ENCODE measurements at regions not wholly inside any gene's neighbourhood (a gene's known extent, or its start where the extent isn't known, plus 50 kb on each side); places are given as distances from the start of the nearest gene placed in this dataset.

DNA sequence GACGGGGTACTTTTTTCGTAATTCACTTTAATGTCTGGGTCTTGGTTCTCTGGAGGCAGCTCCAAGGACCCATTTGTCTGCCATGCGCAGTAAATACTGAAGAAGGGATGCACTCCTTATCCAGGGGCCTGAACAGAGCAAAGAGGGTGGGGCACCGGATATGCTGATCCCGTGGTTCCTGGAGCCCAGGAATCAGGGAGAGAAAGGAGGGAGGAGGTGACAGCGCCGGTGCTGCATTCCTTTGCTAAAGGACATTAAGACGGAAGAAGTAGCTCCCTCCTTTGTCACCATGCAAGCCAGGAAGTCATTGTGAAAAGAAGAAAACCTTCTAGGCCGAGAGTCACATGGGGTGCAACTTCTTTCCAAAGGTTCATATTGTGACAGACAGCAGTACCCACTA is 1057.7 kb downstream of the VRK1 start:
- H3K4me1 ChIP-seq, result no peaks in the 10 kb centered on the region
- TF ChIP-seq POLR2AphosphoS5 (IDR thresholded peaks at IDR 0.05) (no peak), POLR2A (IDR thresholded peaks at IDR 0.05) (no peak)
- TF ChIP-seq, protein P1, sequence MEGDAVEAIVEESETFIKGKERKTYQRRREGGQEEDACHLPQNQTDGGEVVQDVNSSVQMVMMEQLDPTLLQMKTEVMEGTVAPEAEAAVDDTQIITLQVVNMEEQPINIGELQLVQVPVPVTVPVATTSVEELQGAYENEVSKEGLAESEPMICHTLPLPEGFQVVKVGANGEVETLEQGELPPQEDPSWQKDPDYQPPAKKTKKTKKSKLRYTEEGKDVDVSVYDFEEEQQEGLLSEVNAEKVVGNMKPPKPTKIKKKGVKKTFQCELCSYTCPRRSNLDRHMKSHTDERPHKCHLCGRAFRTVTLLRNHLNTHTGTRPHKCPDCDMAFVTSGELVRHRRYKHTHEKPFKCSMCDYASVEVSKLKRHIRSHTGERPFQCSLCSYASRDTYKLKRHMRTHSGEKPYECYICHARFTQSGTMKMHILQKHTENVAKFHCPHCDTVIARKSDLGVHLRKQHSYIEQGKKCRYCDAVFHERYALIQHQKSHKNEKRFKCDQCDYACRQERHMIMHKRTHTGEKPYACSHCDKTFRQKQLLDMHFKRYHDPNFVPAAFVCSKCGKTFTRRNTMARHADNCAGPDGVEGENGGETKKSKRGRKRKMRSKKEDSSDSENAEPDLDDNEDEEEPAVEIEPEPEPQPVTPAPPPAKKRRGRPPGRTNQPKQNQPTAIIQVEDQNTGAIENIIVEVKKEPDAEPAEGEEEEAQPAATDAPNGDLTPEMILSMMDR (IDR thresholded peaks at IDR 0.05), result no peak
- H3K4me3 ChIP-seq, result no peak overlapping the region
- H3K27ac ChIP-seq, result no peak overlapping the region
- no peaks in the 10 kb centered on the region for H3K9me3 ChIP-seq
- no peak for DNase-seq (ENCODE audit: low spot score in 2 of 2)
- H3K36me3 ChIP-seq, result no peaks in the 10 kb centered on the region
- H3K27me3 ChIP-seq, result no peaks in the 10 kb centered on the region
- intact Hi-C loops (cut with DNase I; ENCODE audit: low total_unique reads), result no loop called here

DNA sequence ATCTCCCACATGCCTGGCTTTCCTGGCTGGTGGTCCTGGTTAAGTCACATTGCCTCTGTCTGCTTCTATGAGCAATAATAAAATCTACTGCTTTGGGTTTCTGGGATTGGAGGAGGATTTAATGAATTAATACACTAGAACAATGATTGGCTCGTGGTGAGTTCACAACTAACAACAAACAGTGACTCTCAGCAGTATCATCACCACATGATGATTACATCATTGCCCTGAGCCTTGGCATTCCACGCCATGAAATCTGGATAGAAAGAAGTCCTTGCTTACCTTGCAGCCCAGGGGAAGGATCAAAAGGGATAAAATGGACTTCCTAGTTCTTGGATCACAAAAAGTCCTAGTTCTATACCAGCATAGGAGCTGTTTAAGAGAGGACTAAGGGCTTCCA is 1069.0 kb downstream of the VRK1 start:
- TF ChIP-seq POLR2A (IDR thresholded peaks at IDR 0.05), result no peak
- TF ChIP-seq POLR2AphosphoS5 (IDR thresholded peaks at IDR 0.05), result no peak
- TF ChIP-seq, protein P1 (IDR thresholded peaks at IDR 0.05), result no peak
- H3K36me3 ChIP-seq, result no peaks in the 10 kb centered on the region
- DNase-seq (ENCODE audit: low spot score in 2 of 2), result no peak
- no peaks in the 10 kb centered on the region for H3K9me3 ChIP-seq
- no peak overlapping the region for H3K27ac ChIP-seq
- intact Hi-C loops (cut with DNase I; ENCODE audit: low total_unique reads), result no loop called here
- no peaks in the 10 kb centered on the region for H3K27me3 ChIP-seq
- no peak overlapping the region for H3K4me3 ChIP-seq
- H3K4me1 ChIP-seq, result no peaks in the 10 kb centered on the region

DNA sequence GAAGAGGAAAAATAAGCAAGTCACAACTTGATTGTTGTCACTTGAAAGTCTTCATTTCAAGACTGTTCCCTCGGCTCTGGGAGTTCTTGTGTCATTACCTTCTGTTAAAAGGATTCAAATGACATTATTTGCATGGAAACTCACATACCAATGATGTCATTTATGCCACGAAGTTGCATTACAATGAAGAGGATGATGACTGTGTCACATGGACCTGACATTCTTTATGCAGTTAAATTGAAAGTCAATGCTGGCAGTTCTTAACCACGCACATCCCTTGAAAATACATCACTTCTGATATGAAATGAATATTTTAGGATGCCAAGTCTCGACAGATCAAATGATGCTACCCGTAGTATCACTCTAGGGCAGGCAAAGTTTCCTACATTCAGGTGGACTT is 1069.5 kb downstream of the VRK1 start:
- no peaks in the 10 kb centered on the region for H3K9me3 ChIP-seq
- no peaks in the 10 kb centered on the region for H3K27me3 ChIP-seq
- TF ChIP-seq POLR2A (IDR thresholded peaks at IDR 0.05) (no peak), POLR2AphosphoS5 (IDR thresholded peaks at IDR 0.05) (no peak)
- TF ChIP-seq, protein P1 (IDR thresholded peaks at IDR 0.05), result no peak
- no peak overlapping the region for H3K4me3 ChIP-seq
- intact Hi-C loops (cut with DNase I; ENCODE audit: low total_unique reads), result no loop called here
- no peaks in the 10 kb centered on the region for H3K4me1 ChIP-seq
- H3K27ac ChIP-seq, result no peak overlapping the region
- no peak for DNase-seq (ENCODE audit: low spot score in 2 of 2)
- H3K36me3 ChIP-seq, result no peaks in the 10 kb centered on the region

DNA sequence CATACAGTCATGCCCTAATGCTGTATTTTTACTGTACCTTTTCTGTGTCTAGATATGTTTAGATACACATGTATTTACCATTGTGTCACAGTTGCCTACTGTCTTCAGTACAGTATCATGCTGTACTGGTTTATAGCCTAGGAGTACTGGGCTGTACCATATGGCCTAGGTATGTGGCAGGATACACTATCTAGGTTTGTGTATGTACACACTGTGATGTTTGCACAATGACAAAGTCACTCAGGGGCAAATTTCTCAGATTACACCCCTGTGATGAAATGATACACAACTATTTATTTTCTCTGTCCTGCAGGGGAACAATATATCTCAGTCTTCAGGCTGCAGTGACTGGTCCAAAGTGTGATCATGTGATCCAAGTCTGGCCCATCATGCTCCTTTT is 1076.1 kb downstream of the VRK1 start:
- DNase-seq (ENCODE audit: low spot score in 2 of 2), result no peak
- H3K36me3 ChIP-seq, result no peaks in the 10 kb centered on the region
- H3K4me1 ChIP-seq, result peaks cover 3% of the 10 kb centered on the region in 2 donors
- H3K9me3 ChIP-seq, result no peaks in the 10 kb centered on the region
- H3K27me3 ChIP-seq, result no peaks in the 10 kb centered on the region
- H3K27ac ChIP-seq, result no peak overlapping the region
- TF ChIP-seq POLR2A (IDR thresholded peaks at IDR 0.05), result no peak
- no peak overlapping the region for H3K4me3 ChIP-seq
- intact Hi-C loops (cut with DNase I; ENCODE audit: low total_unique reads), result no loop called here

DNA sequence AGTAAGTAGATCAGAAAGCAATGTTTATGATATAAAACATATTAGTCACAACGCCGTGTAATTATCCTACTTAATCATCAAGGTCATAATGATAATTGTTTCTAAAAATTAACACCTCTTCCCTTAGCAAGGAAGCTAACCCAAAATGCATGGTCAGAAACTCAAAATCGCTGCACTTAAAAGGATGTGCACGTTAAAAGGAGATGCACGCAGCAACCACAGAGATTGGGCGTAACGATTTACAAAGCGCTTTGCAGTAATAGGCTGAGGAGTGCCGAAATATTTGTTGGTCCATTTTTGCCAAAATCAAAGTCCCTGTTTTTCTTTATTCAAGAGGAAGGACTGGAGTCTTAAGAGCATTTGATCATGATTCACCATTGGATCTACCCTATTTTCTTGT is 1077.2 kb downstream of the VRK1 start:
- Histone ChIP-seq H3K27ac (no peak overlapping the region), H3K9me3 (no peaks in the 10 kb centered on the region), H3K36me3 (no peaks in the 10 kb centered on the region), H3K4me3 (no peak overlapping the region), H3K4me1 (peaks cover 3 to 10% of the 10 kb centered on the region in 2 donors), H3K27me3 (no peaks in the 10 kb centered on the region)
- no peak for DNase-seq (ENCODE audit: low spot score in 2 of 2)
- TF ChIP-seq, protein P1 (IDR thresholded peaks at IDR 0.05), result no peak
- TF ChIP-seq POLR2A (IDR thresholded peaks at IDR 0.05) (no peak), POLR2AphosphoS5 (IDR thresholded peaks at IDR 0.05) (no peak)
- intact Hi-C loops (cut with DNase I; ENCODE audit: low total_unique reads), result no loop called here

DNA sequence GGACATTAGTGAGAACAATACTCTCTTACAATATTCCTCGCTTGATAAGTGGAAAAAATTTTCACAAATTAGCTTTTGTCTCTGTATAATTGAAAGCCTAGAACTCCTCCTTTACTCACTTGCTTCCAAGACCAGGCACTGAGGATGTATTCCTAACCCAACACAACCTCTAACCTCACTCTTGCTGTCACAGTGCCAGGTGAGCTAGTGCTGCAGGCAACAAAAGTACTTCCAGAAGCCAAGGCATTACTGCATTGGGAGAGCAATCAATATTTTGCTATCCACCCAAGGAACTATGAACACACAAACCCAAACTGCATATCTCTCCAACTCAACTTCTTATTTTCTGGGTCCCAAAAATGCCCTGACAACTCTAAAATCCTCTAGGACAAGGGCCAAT is 1081.0 kb downstream of the VRK1 start:
- Histone ChIP-seq H3K9me3 (no peaks in the 10 kb centered on the region), H3K4me1 (peaks cover 3 to 10% of the 10 kb centered on the region in 2 donors), H3K4me3 (no peak overlapping the region), H3K36me3 (no peaks in the 10 kb centered on the region), H3K27me3 (no peaks in the 10 kb centered on the region), H3K27ac (peak overlapping the region; percentile 53 to 54)
- peak in 1 of 2 donors; percentile 58 for DNase-seq (ENCODE audit: low spot score in 2 of 2)
- intact Hi-C loops (cut with DNase I; ENCODE audit: low total_unique reads), result no loop called here
- TF ChIP-seq, protein P1 (IDR thresholded peaks at IDR 0.05), result no peak
- TF ChIP-seq POLR2AphosphoS5 (IDR thresholded peaks at IDR 0.05) (no peak), POLR2A (IDR thresholded peaks at IDR 0.05) (no peak)

Data from breast epithelium (tissue), 4 donors.